HG02642 (cell line): ENCODE measurements at regions not wholly inside any gene's neighbourhood (a gene's known extent, or its start where the extent isn't known, plus 50 kb on each side); places are given as distances from the start of the nearest gene placed in this dataset.

ENCODE experiments used
- ATAC-seq: cut with Tn5 transposase; IDR thresholded peaks from one replicate; pipeline ENCODE4 v1.9.1; 2021; ENCODE audit warnings: mild to moderate bottlenecking; ENCODE audit not compliant: unreplicated experiment, poor library complexity

- ATAC-seq = no peak
These were observed 51.8 kb upstream of the ARX start for GRCh38 chrX:25067271-25068172.

GRCh38 chrX:25066131-25066530 is 50.4 kb upstream of the ARX start:
- no peak for ATAC-seq
